GM18498 (cell line): ENCODE measurements at regions not wholly inside any gene's neighbourhood (a gene's known extent, or its start where the extent isn't known, plus 50 kb on each side); places are given as distances from the start of the nearest gene placed in this dataset.

ENCODE experiments used
- ATAC-seq: cut with Tn5 transposase; IDR thresholded peaks from one replicate; pipeline ENCODE4 v1.9.1; 2021; ENCODE audit warnings: mild to moderate bottlenecking, moderate library complexity; ENCODE audit not compliant: unreplicated experiment

DNA sequence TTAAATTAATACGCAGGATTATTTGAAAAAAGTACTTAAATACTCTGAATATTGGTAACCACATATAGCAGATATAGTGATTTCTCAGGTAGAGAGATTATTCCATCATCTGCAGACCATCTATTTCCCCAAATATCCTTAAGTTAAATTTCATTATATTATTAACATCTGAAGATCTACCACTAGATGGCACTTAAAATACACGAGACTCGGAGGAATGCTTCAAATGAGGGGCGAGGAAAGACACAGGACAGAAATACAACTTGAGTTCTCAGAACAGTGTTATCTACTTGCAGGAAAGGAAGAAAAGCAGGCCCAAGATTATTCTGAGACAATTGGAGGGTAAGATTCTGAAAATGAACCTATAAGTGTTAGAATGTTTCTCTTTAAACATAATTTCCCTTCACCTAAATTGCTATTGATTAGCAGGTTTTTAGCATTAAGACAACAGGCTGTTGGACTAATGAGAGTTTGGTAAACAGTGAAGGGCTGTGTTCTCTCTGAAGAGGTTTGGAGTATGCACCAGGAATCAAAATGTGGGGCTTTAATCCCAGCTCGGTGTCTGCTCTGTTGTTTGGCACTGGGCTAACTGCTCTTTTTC lies 76.9 kb upstream of the GCFC2 start:
- peak; percentile 50 for ATAC-seq

DNA sequence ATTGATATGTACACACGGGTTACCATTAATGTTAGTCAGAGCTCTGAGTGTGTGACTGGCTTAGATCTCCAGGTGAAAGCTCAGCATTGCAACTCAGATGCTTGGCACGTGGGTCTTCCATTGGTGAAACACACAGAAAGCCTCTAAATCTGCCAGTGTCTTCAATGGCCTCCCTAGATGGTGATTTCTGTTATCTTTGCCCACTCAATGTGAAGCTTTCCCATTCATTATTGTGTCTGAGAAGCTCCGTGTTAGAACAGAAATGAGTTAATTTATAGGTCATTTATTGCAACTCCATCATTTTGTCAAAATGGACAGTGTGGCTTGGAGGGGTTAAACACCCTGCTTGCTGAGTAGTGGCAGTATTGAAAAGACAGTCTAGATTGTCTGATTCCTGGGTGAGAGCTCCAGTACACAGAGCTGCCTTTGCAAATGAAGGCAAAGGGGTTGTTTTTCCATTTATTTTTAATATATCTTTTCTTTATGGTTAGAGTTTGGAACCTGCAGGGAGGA lies 64.7 kb upstream of the GCFC2 start:
- ATAC-seq = no peak

- ATAC-seq = no peak
Measured at GRCh38 chr2:75772908-75773630, 62.4 kb upstream of the GCFC2 start.

GRCh38 chr2:75765798-75766197 lies 55.1 kb upstream of the GCFC2 start:
- ATAC-seq = no peak

- no peak for ATAC-seq
Measured at GRCh38 chr2:75764611-75765010, 53.9 kb upstream of the GCFC2 start.
